ENCODE measurements at regions not wholly inside any gene's neighbourhood (a gene's known extent, or its start where the extent isn't known, plus 50 kb on each side); places are given as distances from the start of the nearest gene placed in this dataset.

- TF ChIP-seq MNT (conservative IDR thresholded peaks at IDR 0.05) (no peak; a peak in 1 of 4 replicates), EZH2 (IDR thresholded peaks at IDR 0.05; ENCODE audit: borderline replicate concordance, low read depth, low read length) (no peak), ID3 (CRISPR knock-in tag; IDR thresholded peaks at IDR 0.05) (no peak), ID3 (tag; IDR thresholded peaks at IDR 0.05) (no peak), ZC3H8 (IDR thresholded peaks at IDR 0.05) (no peak), SMARCA4 (IDR thresholded peaks at IDR 0.05) (peak; percentile 68), RBBP5 (IDR thresholded peaks at IDR 0.05; ENCODE audit: borderline replicate concordance, insufficient read depth, low read length, poor library complexity, severe bottlenecking) (no peak), PHB2 (IDR thresholded peaks at IDR 0.05; ENCODE audit: low read depth) (no peak), MBD2 (IDR thresholded peaks at IDR 0.05; ENCODE audit: borderline replicate concordance, low read depth) (no peak), BMI1 (IDR thresholded peaks at IDR 0.05; ENCODE audit: low read length) (no peak), E4F1 (CRISPR knock-in tag; IDR thresholded peaks at IDR 0.05; ENCODE audit: borderline replicate concordance) (no peak), SNIP1 (IDR thresholded peaks at IDR 0.05; ENCODE audit: low read depth) (no peak), NCOA1 (IDR thresholded peaks at IDR 0.05; ENCODE audit: low read depth) (no peak), HDAC6 (IDR thresholded peaks at IDR 0.05; ENCODE audit: low read depth, low read length) (no peak), ZFP30 (CRISPR knock-in tag; IDR thresholded peaks at IDR 0.05; ENCODE audit: borderline replicate concordance) (no peak), HNRNPK (IDR thresholded peaks at IDR 0.05; ENCODE audit: low read depth, low read length, poor library complexity, severe bottlenecking) (no peak), ZNF217 (CRISPR knock-in tag; IDR thresholded peaks at IDR 0.05) (no peak), ZKSCAN8 (CRISPR knock-in tag; IDR thresholded peaks at IDR 0.05) (no peak), ZNF780A (CRISPR knock-in tag; IDR thresholded peaks at IDR 0.05) (no peak), RHOXF2B (CRISPR knock-in tag; conservative IDR thresholded peaks at IDR 0.05) (no peak), ZBTB9 (CRISPR knock-in tag; IDR thresholded peaks at IDR 0.05) (no peak), ZBTB26 (CRISPR knock-in tag; IDR thresholded peaks at IDR 0.05) (no peak), FOXM1 (IDR thresholded peaks at IDR 0.05; ENCODE audit: low read depth) (no peak), FOXM1 (CRISPR knock-in tag; IDR thresholded peaks at IDR 0.05; ENCODE audit: low read depth) (no peak), POU5F1 (IDR thresholded peaks at IDR 0.05; ENCODE audit: borderline replicate concordance, low read depth, low read length, partially characterized antibody) (no peak)
These were observed 460.5 kb downstream of the COG6 start (continued) for GRCh38 chr13:40116008-40116407.
